Gastroesophageal sphincter (tissue), 3 donors: ENCODE measurements at regions not wholly inside any gene's neighbourhood (a gene's known extent, or its start where the extent isn't known, plus 50 kb on each side); places are given as distances from the start of the nearest gene placed in this dataset.

Experiments
- CTCF ChIP-seq, 4 experiments: fragments of 200-600 bp in 2 of 4; fragments of 450-650 bp in 2 of 4; sonication (generic) in 1 of 4; IDR thresholded peaks; one replicate each; pipeline ENCODE4 v1.5.1; 2017 to 2019; ENCODE audit warnings: antibody characterized with exemption in 4 of 4, mild to moderate bottlenecking in 2 of 4, moderate library complexity in 2 of 4
- EP300 ChIP-seq: sonication (generic); formaldehyde crosslinking; IDR thresholded peaks from one replicate; pipeline ENCODE4 v1.6.1; 2017; ENCODE audit warnings: antibody characterized with exemption, mild to moderate bottlenecking
- POLR2A ChIP-seq, 2 donors: fragments of 450-650 bp; IDR thresholded peaks; one replicate each; pipeline ENCODE4 v1.6.1; 2017; ENCODE audit warnings: antibody characterized with exemption in 2 of 2, mild to moderate bottlenecking in 2 of 2, moderate library complexity in 1 of 2
- POLR2AphosphoS5 ChIP-seq: sonication (generic); formaldehyde crosslinking; IDR thresholded peaks from one replicate; pipeline ENCODE4 v1.6.1; 2017; ENCODE audit warnings: antibody characterized with exemption

- TF ChIP-seq POLR2A (IDR thresholded peaks at IDR 0.05) (no peak), CTCF (IDR thresholded peaks at IDR 0.05) (no peak), EP300 (no peak), POLR2AphosphoS5 (no peak)
These were observed 443.7 kb upstream of the GRM7 start for GRCh38 chr3:6417174-6417573.
